Mucosa of descending colon (tissue), 3 donors: ENCODE measurements at regions not wholly inside any gene's neighbourhood (a gene's known extent, or its start where the extent isn't known, plus 50 kb on each side); places are given as distances from the start of the nearest gene placed in this dataset.
A peak's percentile ranks its signal among the peaks of the same experiment; 100 is the strongest.

ENCODE experiments used
- ATAC-seq: fragments of 200-7000 bp; cut with Tn5 transposase; one replicate; pipeline ENCODE4 v1.9.1; 2020; ENCODE audit warnings: mild to moderate bottlenecking, moderate library complexity
- DNase-seq, 3 donors: peaks; one replicate each; pipeline ENCODE4 v3.0.0-alpha.2; 2020
- H3K36me3 ChIP-seq: fragments of 200-600 bp; one replicate; pipeline ENCODE4 v1.8.0; 2021; ENCODE audit warnings: low read depth, mild to moderate bottlenecking
- H3K4me1 ChIP-seq: fragments of 200-600 bp; one replicate; pipeline ENCODE4 v1.8.0; 2021; ENCODE audit warnings: low read depth, mild to moderate bottlenecking
- H3K4me3 ChIP-seq: fragments of 200-600 bp; one replicate; pipeline ENCODE4 v1.8.0; 2021; ENCODE audit warnings: mild to moderate bottlenecking
- H3K9me3 ChIP-seq: fragments of 200-600 bp; one replicate; pipeline ENCODE4 v1.8.0; 2021; ENCODE audit warnings: mild to moderate bottlenecking
- CTCF ChIP-seq: fragments of 200-600 bp; IDR thresholded peaks from one replicate; pipeline ENCODE4 v1.8.0; 2022; ENCODE audit warnings: antibody characterized with exemption, mild to moderate bottlenecking
- intact Hi-C, 2 donors: fragments of 100-400 bp; cut with DNase I in 1 of 2; cut with micrococcal nuclease in 1 of 2; formaldehyde crosslinking; loops; one replicate each; pipeline versions ENCODE4 v1.11.0 to v1.11.1; 2022; cut with DNase I, micrococcal nuclease
- donor health status: DM: no; HTN: no; CAD: no; lungs with moderate emphysema.
- donor health status: DM: no; HTN: no; CAD: no.
- donor health status: DM: no; HTN: yes; CAD: no.

DNA sequence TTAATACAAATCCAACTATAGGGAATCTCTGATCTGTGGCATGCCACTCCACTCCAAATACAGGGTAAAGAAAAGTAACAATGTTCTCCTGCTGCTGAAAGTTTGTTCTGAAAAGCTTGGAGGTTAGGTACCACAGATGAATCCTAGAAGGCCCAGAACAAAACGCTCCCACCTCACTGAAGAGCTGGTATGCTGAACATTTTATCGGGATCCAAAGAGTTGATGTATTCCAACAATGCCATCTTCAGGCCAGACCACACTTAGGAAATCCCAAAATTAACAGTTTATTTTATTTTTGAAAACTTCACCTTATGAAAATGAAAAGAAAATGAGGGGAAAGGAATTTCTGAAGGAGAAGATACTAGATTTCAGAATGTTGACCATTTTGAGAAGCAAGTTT lies 145.1 kb upstream of the CDH19 start:
- Histone ChIP-seq H3K36me3 (no peaks in the 10 kb centered on the region), H3K4me1 (no peaks in the 10 kb centered on the region), H3K9me3 (no peaks in the 10 kb centered on the region), H3K4me3 (no peak overlapping the region)
- peak; percentile 44 for ATAC-seq
- TF ChIP-seq CTCF = no peak
- peak in 1 of 3 donors; percentile 21 for DNase-seq
- intact Hi-C loops = no loop called here

DNA sequence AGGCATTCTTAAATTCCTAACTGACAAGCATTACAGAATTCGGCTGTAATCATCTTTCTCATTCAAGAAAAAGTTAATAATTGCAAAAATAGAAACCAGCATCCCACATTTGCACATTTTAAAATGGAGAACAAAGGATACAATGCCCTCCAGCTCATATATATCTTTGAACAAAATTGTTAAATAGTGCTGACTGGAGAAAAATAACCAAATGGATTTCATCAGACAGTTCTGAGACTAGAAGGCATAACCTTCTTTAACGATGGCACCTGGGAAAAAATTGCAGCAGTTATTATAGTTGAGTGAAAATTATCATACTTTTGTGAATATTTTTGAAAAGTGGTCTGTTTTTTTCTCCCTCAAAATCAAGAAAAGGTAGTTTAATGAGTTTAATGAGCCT lies 138.9 kb upstream of the CDH19 start:
- H3K9me3 ChIP-seq = no peaks in the 10 kb centered on the region
- no peak for ATAC-seq
- H3K4me3 ChIP-seq = no peak overlapping the region
- intact Hi-C loops = no loop called here
- no peak for TF ChIP-seq CTCF
- no peaks in the 10 kb centered on the region for H3K4me1 ChIP-seq
- DNase-seq = no peak
- H3K36me3 ChIP-seq = no peaks in the 10 kb centered on the region

GRCh38 chr18:66735933-66736332 lies 132.0 kb upstream of the CDH19 start:
- ATAC-seq (no peak), DNase-seq (no peak)
- no peak for TF ChIP-seq CTCF
- intact Hi-C loops = no loop called here
- H3K4me1 ChIP-seq = no peaks in the 10 kb centered on the region
- H3K4me3 ChIP-seq = no peak overlapping the region
- no peaks in the 10 kb centered on the region for H3K36me3 ChIP-seq
- no peaks in the 10 kb centered on the region for H3K9me3 ChIP-seq

GRCh38 chr18:66734451-66734850 lies 130.6 kb upstream of the CDH19 start:
- no peaks in the 10 kb centered on the region for H3K36me3 ChIP-seq
- no peaks in the 10 kb centered on the region for H3K9me3 ChIP-seq
- no peaks in the 10 kb centered on the region for H3K4me1 ChIP-seq
- ATAC-seq (no peak), DNase-seq (no peak)
- TF ChIP-seq CTCF = no peak
- intact Hi-C loops = no loop called here
- H3K4me3 ChIP-seq = no peak overlapping the region

GRCh38 chr18:66731890-66732289 lies 128.0 kb upstream of the CDH19 start:
- Histone ChIP-seq H3K4me3 (no peak overlapping the region), H3K4me1 (no peaks in the 10 kb centered on the region), H3K9me3 (no peaks in the 10 kb centered on the region), H3K36me3 (no peaks in the 10 kb centered on the region)
- ATAC-seq (no peak), DNase-seq (no peak)
- intact Hi-C loops = no loop called here
- no peak for TF ChIP-seq CTCF
